Endothelial cell of umbilical vein (primary cell): ENCODE measurements at regions not wholly inside any gene's neighbourhood (a gene's known extent, or its start where the extent isn't known, plus 50 kb on each side); places are given as distances from the start of the nearest gene placed in this dataset.

ENCODE experiments used
- BruUV-seq: library from RNA; stranded (reverse); fragments of 400-500 nt; replicated peaks from 2 replicates; lab custom pipeline; 2021; lab: Mats Ljungman, UMichigan
- CTCF ChIA-PET: fragments of 300-600, 350-600 bp; sonication (Branson Sonifier 250); formaldehyde crosslinking; loops from one replicate; lab custom pipeline; 2021; ENCODE audit warnings: antibody characterized with exemption, inconsistent platforms; lab: Charles Lee
- POLR2A ChIA-PET: fragments of 300-600, 350-600 bp; sonication (Branson Sonifier 250); formaldehyde crosslinking; loops from one replicate; lab custom pipeline; 2021; ENCODE audit warnings: antibody characterized with exemption, inconsistent platforms; lab: Charles Lee
- DNase-seq: peaks from one replicate; pipeline ENCODE4 v3.0.0-alpha.2; 2011; ENCODE audit warnings: low read depth, low spot score
- FAIRE-seq: peaks from 2 replicates; lab custom pipeline; 2011; peaks lifted over from hg19 to GRCh38; lab: Jason Lieb, UNC
- H2AFZ ChIP-seq: 2 replicates; pipeline ENCODE4 v1.6.0; 2012; ENCODE audit warnings: low read depth, low read length, control low read depth, inconsistent platforms
- H3K27ac ChIP-seq: 2 replicates; pipeline ENCODE4 v1.5.1; 2011; ENCODE audit warnings: low read depth, mild to moderate bottlenecking, control low read depth, low read length, moderate library complexity; ENCODE audit not compliant: insufficient read depth
- H3K27me3 ChIP-seq, 2 experiments: 2 replicates each; pipeline versions ENCODE4 v1.6.0 to v1.6.1; 2011; ENCODE audit warnings: low read length in 2 of 2, mixed read lengths in 1 of 2; ENCODE audit not compliant: control insufficient read depth in 2 of 2, insufficient read depth in 2 of 2
- H3K36me3 ChIP-seq, 2 experiments: 2 replicates in 1 of 2; 3 replicates in 1 of 2; pipeline ENCODE4 v1.5.1; 2011; ENCODE audit warnings: low read length in 2 of 2, mild to moderate bottlenecking in 1 of 2, moderate library complexity in 1 of 2; ENCODE audit not compliant: control insufficient read depth in 2 of 2, insufficient read depth in 2 of 2; ENCODE audit errors: extremely low read depth in 1 of 2
- H3K4me1 ChIP-seq: 3 replicates; pipeline ENCODE4 v1.5.1; 2011; ENCODE audit warnings: mild to moderate bottlenecking, low read length; ENCODE audit not compliant: control insufficient read depth, insufficient read depth; ENCODE audit errors: extremely low read depth
- H3K4me2 ChIP-seq: 2 replicates; pipeline ENCODE4 v1.6.1; 2011; ENCODE audit warnings: low read length, control low read depth, mixed read lengths; ENCODE audit not compliant: insufficient read depth
- H3K4me3 ChIP-seq, 3 experiments: fragments of 200-600 bp in 1 of 3; sonication (generic), shearing (Covaris generic) in 1 of 3; replicated peaks in 1 of 3; 2 replicates each; pipeline ENCODE4 v1.5.1; 2011 to 2016; ENCODE audit warnings: control low read depth in 3 of 3, low read length in 3 of 3, mild to moderate bottlenecking in 2 of 3, inconsistent platforms in 1 of 3, low read depth in 1 of 3, moderate library complexity in 1 of 3; ENCODE audit not compliant: insufficient read depth in 1 of 3
- H3K79me2 ChIP-seq: 2 replicates; pipeline ENCODE4 v1.6.0; 2012; ENCODE audit warnings: low read length, inconsistent platforms; ENCODE audit not compliant: control insufficient read depth, insufficient read depth
- H3K9ac ChIP-seq: replicated peaks from 2 replicates; pipeline ENCODE3; 2011; ENCODE audit warnings: low read length, control low read depth; ENCODE audit not compliant: insufficient read depth; ENCODE audit errors: extremely low read depth
- H3K9me1 ChIP-seq: replicated peaks from 3 replicates; pipeline ENCODE4 v1.6.0; 2011; ENCODE audit warnings: mild to moderate bottlenecking, low read length; ENCODE audit not compliant: control insufficient read depth, insufficient read depth; ENCODE audit errors: extremely low read depth
- H3K9me3 ChIP-seq: replicated peaks from 2 replicates; pipeline ENCODE4 v1.5.1; 2012; ENCODE audit warnings: low read length, inconsistent platforms; ENCODE audit not compliant: control insufficient read depth, insufficient read depth
- H4K20me1 ChIP-seq: replicated peaks from 2 replicates; pipeline ENCODE3; 2011; ENCODE audit warnings: mild to moderate bottlenecking, low read length; ENCODE audit not compliant: control insufficient read depth, insufficient read depth; ENCODE audit errors: extremely low read depth
- CTCF ChIP-seq, 2 donors: IDR thresholded peaks; 1 replicate in 1 of 2; 2 replicates in 1 of 2; pipeline ENCODE4 v1.5.1; 2011; ENCODE audit warnings: low read length in 2 of 2, mild to moderate bottlenecking in 2 of 2, moderate library complexity in 2 of 2, control low read depth in 1 of 2, inconsistent platforms in 1 of 2, low read depth in 1 of 2; ENCODE audit not compliant: insufficient read depth in 1 of 2; ENCODE audit errors: extremely low read depth in 1 of 2
- EZH2 ChIP-seq: IDR thresholded peaks from 2 replicates; pipeline ENCODE4 v1.6.1; 2012; ENCODE audit warnings: borderline replicate concordance, low read depth, mild to moderate bottlenecking, moderate library complexity, low read length, inconsistent platforms; ENCODE audit not compliant: severe bottlenecking
- FOS ChIP-seq: IDR thresholded peaks from 2 replicates; pipeline ENCODE4 v1.6.1; 2011; ENCODE audit warnings: mild to moderate bottlenecking, low read length, moderate library complexity, borderline replicate concordance; ENCODE audit not compliant: insufficient read depth
- GATA2 ChIP-seq: IDR thresholded peaks from 2 replicates; pipeline ENCODE4 v1.7.0; 2011; ENCODE audit warnings: low read depth, mild to moderate bottlenecking, moderate library complexity, mixed read lengths, low read length; ENCODE audit not compliant: insufficient read length, insufficient read depth
- JUN ChIP-seq: IDR thresholded peaks from 2 replicates; pipeline ENCODE4 v1.6.1; 2011; ENCODE audit warnings: borderline replicate concordance, low read depth; ENCODE audit not compliant: insufficient read length, insufficient read depth
- MAX ChIP-seq: IDR thresholded peaks from 2 replicates; pipeline ENCODE4 v1.6.1; 2011; ENCODE audit not compliant: insufficient read depth, insufficient read length
- MYC ChIP-seq: IDR thresholded peaks from one replicate; pipeline ENCODE4 v1.6.1; 2011; ENCODE audit warnings: mild to moderate bottlenecking, low read depth, low read length
- POLR2A ChIP-seq: IDR thresholded peaks from 2 replicates; pipeline ENCODE4 v1.6.1; 2012; ENCODE audit warnings: low read depth, mild to moderate bottlenecking, control low read depth, low read length
- POLR2AphosphoS5 ChIP-seq: IDR thresholded peaks from 2 replicates; pipeline ENCODE4 v1.6.1; 2012; ENCODE audit warnings: low read depth, mild to moderate bottlenecking, control low read depth, low read length, moderate library complexity; ENCODE audit not compliant: insufficient read depth
- dilution Hi-C: fragments of 300-500 bp; cut with MboI; formaldehyde crosslinking; loops from one replicate; pipeline ENCODE4 v1.15.0; 2019; ENCODE audit warnings: low sequenced_read_pairs; ENCODE audit not compliant: extremely low pct_ligation_motif_present
- intact Hi-C: fragments of 100-400 bp; cut with micrococcal nuclease; formaldehyde crosslinking; loops from one replicate; pipeline ENCODE4 v1.10.0; 2022

GRCh38 chr1:47561523-47562007, 123.7 kb downstream of the FOXD2 start:
- intact Hi-C loops: no loop called here
- POLR2A ChIA-PET: no interaction called here
- H3K9me3 ChIP-seq: no peaks in the 10 kb centered on the region

GRCh38 chr1:47562147-47562546, 124.3 kb downstream of the FOXD2 start:
- ChIA-PET POLR2A (no interaction called here), CTCF (no interaction called here)
- Histone ChIP-seq H3K79me2 (no peaks in the 10 kb centered on the region), H3K4me1 (no peaks in the 10 kb centered on the region), H3K27ac (no peak overlapping the region), H3K9me3 (no peaks in the 10 kb centered on the region), H3K4me2 (no peak overlapping the region), H3K36me3 (no peaks in the 10 kb centered on the region), H3K27me3 (peaks cover 5 to 9% of the 10 kb centered on the region in 2 experiments), H2AFZ (no peak overlapping the region), H3K9ac (no peak overlapping the region), H4K20me1 (no peaks in the 10 kb centered on the region), H3K4me3 (no peak overlapping the region), H3K9me1 (no peaks in the 10 kb centered on the region)
- BruUV-seq: no TSS peak
- no peak for TF ChIP-seq MYC
- TF ChIP-seq POLR2A: no peak
- no peak for TF ChIP-seq GATA2
- TF ChIP-seq POLR2AphosphoS5: no peak
- TF ChIP-seq MAX: no peak
- TF ChIP-seq JUN: no peak
- TF ChIP-seq CTCF (IDR thresholded peaks at IDR 0.05; ENCODE audit: extremely low read depth in 1 of 2, insufficient read depth in 1 of 2, low read depth in 1 of 2, low read length in 2 of 2): no peak
- no peak for TF ChIP-seq FOS
- TF ChIP-seq EZH2: no peak
- dilution Hi-C loops (no loop called here), intact Hi-C loops (no loop called here)
- DNase-seq (no peak), FAIRE-seq (no peak)

More at GRCh38 chr1:47561523-47562007, 123.7 kb downstream of the FOXD2 start:
- no peak overlapping the region for H3K27ac ChIP-seq
- no peak overlapping the region for H3K9ac ChIP-seq
- H3K79me2 ChIP-seq: no peaks in the 10 kb centered on the region
- no peak overlapping the region for H3K4me3 ChIP-seq
- no peaks in the 10 kb centered on the region for H3K36me3 ChIP-seq
- no peaks in the 10 kb centered on the region for H3K4me1 ChIP-seq
- BruUV-seq: no TSS peak
- no peaks in the 10 kb centered on the region for H3K9me1 ChIP-seq
- FAIRE-seq: no peak
- DNase-seq: no peak
- no peaks in the 10 kb centered on the region for H4K20me1 ChIP-seq
- no peak for TF ChIP-seq MYC
- TF ChIP-seq POLR2AphosphoS5: no peak
- TF ChIP-seq FOS: no peak
- H3K27me3 ChIP-seq: peaks cover 6 to 10% of the 10 kb centered on the region in 2 experiments
- CTCF ChIA-PET: interaction anchor here (1.0 kb wide), 1 partner anchor 149 kb away, joined by 3 read pairs; no protein-coding TSS in a partner anchor
- no peak overlapping the region for H2AFZ ChIP-seq
- dilution Hi-C loops: no loop called here
- no peak overlapping the region for H3K4me2 ChIP-seq
